ENCODE measurements at regions not wholly inside any gene's neighbourhood (a gene's known extent, or its start where the extent isn't known, plus 50 kb on each side); places are given as distances from the start of the nearest gene placed in this dataset.
"Not testable (repeated sequence)": the region's sequence is repeated elsewhere in the genome, so short reads cannot be mapped to it uniquely, and the experiment has no call there.

DNA sequence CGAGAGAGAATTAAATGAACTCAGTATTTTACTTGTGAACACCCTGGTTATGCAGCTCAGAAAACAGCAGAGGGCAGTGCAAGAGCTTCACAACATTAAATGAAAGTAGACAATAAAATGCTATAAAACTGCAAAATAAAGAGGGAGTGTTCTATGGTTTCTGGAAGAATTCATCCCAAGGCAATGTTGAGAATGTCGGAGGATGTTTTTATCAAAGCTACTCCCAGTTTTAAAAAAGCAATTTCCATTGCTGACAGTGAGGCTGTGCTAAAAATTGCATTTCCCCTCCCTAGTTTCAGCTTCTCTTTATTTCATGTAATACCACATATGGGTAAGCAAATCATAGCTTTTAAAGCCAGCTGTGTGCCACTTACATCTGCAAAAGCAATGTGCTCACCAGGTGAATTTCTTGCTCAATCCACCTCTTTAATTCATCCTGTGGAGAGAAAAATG lies 296.8 kb downstream of the RAB38 start:
- DNase-seq (ENCODE audit: low read depth in 2 of 2): no peak

GRCh38 chr11:87871056-87871455 lies 304.2 kb downstream of the RAB38 start:
- no peak for DNase-seq (ENCODE audit: low read depth in 2 of 2)

DNA sequence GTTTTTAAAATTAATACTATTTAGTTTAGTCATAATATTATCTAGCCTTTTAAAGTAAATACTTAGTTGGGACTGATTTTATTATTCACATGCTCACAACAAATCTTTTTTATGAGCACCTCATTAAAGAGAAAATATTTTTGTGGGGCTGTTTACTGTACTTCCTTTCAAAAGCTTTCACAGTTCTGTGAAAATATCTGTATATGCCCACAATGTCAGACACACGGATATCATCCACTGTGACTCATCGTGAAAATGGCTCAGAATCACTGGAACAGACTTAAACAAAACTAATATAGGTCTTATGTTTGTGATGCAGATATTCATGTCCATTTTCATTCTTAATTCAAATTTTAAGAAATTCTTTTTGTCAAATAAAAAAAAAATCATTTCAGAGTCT lies 305.2 kb downstream of the RAB38 start:
- no peak for DNase-seq (ENCODE audit: low read depth in 2 of 2)

DNA sequence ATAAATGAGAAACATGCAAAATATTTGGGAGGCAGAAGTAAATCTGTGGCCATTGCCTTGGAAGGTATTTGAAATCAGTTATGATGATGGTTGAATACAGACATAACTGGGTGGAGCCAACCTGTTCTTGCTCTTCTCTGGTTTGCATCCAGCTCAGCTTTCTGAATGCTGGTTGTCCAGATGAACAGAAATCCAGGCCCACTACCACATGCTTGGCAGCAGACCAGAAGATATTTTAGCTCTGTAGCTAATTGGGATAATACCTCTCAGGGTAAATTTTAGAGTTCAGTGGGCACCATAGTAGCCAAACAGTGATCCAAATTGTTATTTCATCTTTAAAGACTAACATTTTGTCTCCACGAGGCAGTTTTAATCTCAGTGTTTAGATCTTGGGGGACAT lies 308.3 kb downstream of the RAB38 start:
- no peak for DNase-seq (ENCODE audit: low read depth in 2 of 2)

DNA sequence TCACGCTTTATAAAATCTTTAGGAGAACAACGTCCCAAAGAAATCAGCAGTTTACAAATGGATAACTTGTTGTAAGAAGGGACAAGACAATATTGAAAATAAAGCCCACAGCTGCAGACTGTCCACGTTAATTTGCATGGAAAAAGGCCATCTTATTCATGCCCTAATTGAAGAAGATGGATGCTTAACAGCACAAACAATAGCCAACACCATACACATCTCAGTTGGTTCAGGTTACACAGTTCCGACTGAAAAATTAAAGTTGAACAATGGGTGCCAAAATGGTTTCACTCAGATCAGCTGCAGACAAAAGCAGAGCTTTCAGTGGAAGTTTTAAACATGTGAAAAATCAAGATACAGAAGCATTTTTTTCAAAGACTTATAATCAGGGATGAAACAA lies 314.2 kb downstream of the RAB38 start:
- DNase-seq (ENCODE audit: low read depth in 2 of 2): no peak

GRCh38 chr11:87859636-87860035 lies 315.6 kb downstream of the RAB38 start:
- DNase-seq (ENCODE audit: low read depth in 2 of 2): no peak

DNA sequence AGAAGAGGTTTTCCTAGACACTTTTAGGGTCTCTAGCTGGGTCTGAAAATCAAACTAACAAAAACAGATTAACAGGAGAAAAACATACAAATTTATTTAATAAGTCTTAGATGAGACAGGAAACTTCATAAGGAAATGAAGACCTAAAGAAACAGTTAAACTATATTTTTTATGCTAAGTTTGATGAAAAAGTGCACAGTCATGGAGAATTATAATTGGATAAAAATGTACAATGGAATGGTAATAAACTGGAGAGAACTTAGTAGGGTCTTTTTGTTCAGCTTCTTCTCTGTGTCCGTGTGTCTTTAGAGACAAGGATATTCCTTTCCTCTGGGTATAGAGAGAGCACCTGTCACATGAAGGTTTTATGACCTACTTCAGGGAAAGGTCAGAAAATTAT lies 323.4 kb downstream of the RAB38 start:
- no peak for DNase-seq (ENCODE audit: low read depth in 2 of 2)

DNA sequence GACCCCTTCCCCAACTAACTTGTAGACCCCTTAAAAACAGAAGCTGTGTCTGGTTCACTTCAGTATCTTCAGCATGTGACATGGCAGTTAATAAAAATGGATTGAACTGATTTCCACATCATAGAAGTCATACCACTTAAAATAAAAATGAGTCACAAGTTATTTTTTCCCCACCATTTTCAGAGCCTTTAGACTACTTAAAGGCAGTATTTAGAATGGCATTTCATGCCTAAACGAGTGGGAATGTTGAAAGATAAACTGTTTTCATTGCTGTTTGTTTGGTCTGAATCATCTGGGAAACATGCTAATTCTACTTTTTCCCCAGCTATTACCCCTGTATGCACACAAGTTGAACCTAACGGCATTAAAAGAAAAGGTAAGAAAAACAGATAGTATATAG lies 324.0 kb downstream of the RAB38 start:
- DNase-seq (ENCODE audit: low read depth in 2 of 2): no peak

GRCh38 chr11:87849216-87849615 lies 326.0 kb downstream of the RAB38 start:
- DNase-seq (ENCODE audit: low read depth in 2 of 2): no peak

DNA sequence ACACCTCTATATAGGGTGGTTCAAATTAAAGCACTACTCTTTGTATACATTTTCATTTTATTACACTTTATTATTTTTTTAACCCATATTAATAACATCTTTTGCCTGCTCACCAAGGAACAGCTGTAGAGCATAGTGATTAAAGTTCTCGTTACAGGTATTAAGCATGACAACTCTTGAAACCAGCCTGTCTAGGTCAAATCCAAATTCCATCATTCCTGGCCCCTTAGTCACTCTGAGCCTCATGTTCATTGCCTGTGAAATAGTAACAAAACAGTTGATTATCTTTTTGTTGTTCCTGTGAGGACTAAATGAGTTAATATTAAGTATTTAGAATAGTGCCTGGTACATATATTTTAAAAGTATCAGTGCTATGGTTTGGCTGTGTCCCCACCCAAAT lies 334.5 kb downstream of the RAB38 start:
- DNase-seq (ENCODE audit: low read depth in 2 of 2): no peak

DNA sequence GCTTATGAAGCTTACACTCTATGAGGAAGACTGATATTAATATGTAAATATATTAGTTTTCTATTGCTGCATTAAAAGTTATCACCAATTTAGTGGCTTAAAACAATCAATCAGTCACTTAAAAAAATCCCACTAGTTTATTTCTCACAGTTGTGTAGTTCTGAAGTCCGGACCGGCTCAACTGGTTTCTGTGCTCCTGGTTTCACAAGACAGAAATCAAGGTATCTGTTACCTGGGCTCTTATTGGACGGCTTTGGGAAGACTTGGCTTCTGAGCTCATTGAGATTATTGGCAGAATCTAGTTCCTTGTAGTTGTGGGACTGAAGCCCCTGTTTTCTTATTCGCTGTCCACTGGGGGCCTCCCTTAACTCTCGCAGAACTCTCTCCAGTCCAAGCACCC lies 343.0 kb downstream of the RAB38 start:
- DNase-seq (ENCODE audit: low read depth in 2 of 2): no peak

GRCh38 chr11:87820011-87820410 lies 355.2 kb downstream of the RAB38 start:
- no peak for DNase-seq (ENCODE audit: low read depth in 2 of 2)

- DNase-seq (ENCODE audit: low read depth in 2 of 2): no peak
Measured at GRCh38 chr11:87819151-87819550, 356.1 kb downstream of the RAB38 start.

DNA sequence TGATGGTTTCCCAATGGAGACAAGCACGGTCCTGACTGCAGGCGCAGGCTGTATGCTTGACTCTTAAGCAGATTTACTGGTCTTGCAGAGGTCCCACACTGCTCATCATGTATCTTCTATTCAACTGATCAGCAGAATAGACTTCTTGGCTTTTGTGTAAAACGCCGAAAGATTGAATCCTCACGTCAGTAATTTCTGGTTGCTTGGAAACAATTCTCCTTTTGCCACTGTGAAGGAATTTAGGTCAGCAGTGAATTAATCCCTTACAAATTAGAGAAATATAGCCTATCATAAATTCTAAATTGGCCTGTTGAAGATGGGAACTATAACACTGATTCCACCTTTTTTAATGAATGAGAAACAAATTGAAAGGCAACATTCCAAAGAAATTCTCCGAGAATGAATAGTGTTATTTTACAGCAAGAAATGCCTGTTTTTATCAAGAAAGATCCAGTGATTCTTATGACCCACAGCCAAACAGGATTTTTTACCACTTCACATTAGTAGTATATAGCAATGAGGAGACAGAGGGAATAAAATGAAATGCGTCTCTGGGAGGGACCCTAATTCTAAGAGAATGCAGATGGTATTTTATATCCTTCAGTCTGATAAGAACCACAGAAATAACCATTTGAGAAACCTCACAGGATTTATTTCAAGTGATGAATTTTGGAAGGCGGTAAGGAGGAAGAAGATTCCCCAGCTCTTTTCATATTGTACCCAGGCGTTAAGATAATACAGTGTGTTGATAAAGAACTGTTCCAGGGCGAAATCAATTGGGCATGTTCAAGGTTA lies 362.5 kb downstream of the RAB38 start:
- no peak for DNase-seq (ENCODE audit: low read depth in 2 of 2)

DNA sequence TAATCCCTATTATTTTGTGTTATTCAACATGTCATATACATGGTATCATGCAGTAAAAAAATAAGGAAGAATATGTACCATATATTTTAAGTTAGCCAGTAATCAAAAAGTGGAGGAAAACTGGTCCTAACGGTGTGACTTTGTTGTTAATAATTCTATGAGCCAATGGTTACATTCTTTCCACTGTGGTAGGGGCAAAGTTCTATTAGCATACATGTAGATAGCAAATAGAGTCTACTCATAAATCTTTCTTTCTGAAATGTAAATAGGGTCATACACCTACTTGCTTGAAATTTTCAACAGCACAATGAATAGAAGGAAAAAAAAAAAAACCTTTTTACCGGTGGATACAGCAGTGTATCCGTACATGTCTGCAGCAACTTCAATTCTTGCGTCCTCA lies 364.8 kb downstream of the RAB38 start:
- no peak for DNase-seq (ENCODE audit: low read depth in 2 of 2)

- no peak for DNase-seq (ENCODE audit: low read depth in 2 of 2)
Measured at GRCh38 chr11:87809256-87809655, 366.0 kb downstream of the RAB38 start.

DNA sequence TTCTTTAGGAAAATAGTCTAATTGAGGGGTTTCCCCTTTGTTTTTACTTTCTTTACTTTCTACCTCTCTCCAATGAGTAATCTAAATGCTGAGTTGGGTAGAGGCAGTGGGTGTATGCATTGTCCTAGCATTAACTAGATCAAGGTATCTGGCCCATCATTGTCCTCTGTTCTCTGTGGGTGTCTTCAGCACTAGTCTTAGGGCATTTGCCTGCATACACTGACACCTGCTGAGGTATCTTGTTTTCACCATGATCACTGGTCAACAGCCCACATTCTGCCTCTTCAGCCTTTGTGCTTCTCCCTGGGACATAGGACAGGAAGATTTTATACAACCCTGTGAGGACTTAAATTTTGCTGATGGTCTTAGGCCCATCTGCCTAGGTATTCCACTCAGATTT lies 371.1 kb downstream of the RAB38 start:
- DNase-seq (ENCODE audit: low read depth in 2 of 2): no peak

DNA sequence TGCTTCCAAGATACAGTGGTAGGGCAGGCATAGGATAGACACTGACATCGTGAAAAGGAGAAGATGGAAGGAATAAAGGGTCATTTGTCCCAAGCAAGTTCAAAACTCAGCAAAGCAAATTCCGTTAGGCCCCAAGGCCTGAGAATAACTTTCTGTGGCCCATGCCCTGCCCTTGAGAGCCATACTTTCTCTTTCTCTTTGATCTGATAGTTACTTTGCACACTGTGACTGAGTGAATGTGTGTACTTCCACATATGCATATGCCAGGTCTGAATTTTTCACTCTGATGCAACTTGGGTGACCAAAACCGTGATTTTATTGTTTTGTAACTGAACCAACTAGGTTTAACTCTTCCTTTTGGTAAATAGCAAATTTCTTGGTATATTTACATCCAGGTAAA lies 371.5 kb downstream of the RAB38 start:
- no peak for DNase-seq (ENCODE audit: low read depth in 2 of 2)

DNA sequence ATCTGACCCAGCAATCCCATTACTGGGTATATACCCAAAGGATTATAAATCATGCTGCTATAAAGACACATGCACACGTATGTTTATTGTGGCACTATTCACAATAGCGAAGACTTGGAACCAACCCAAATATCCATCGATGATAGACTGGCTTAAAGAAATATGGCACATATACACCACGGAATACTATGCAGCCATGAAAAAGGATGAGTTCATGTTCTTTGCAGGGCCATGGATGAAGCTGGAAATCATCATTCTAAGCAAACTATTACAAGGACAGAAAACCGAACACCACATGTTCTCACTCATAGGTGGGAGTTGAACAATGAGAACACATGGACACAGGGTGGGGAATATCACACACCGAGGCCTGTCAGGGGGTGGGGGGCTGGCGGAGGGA lies 390.4 kb downstream of the RAB38 start:
- DNase-seq (ENCODE audit: low read depth in 2 of 2): not testable (repeated sequence)

- DNase-seq (ENCODE audit: low read depth in 2 of 2): no peak
Measured at GRCh38 chr11:87780068-87780413, 395.2 kb downstream of the RAB38 start.

GRCh38 chr11:87779276-87780067 lies 395.8 kb downstream of the RAB38 start:
- no peak for DNase-seq (ENCODE audit: low read depth in 2 of 2)

GRCh38 chr11:87778357-87778756 lies 396.9 kb downstream of the RAB38 start:
- no peak for DNase-seq (ENCODE audit: low read depth in 2 of 2)

GRCh38 chr11:87775036-87775435 lies 400.2 kb downstream of the RAB38 start:
- DNase-seq (ENCODE audit: low read depth in 2 of 2): no peak
